Nephron (organoid): ENCODE measurements at regions not wholly inside any gene's neighbourhood (a gene's known extent, or its start where the extent isn't known, plus 50 kb on each side); places are given as distances from the start of the nearest gene placed in this dataset.

Experiments
- H3K27ac Mint-ChIP-seq, 3 experiments: 2 replicates each; pipeline ENCODE4 v1.8.0; 2020; ENCODE audit warnings: mixed read lengths in 3 of 3, mild to moderate bottlenecking in 2 of 3, moderate library complexity in 1 of 3
- H3K27me3 Mint-ChIP-seq: 2 replicates; pipeline ENCODE4 v1.8.0; 2021; ENCODE audit warnings: low read depth, mild to moderate bottlenecking, moderate library complexity, mixed read lengths
- H3K36me3 Mint-ChIP-seq: 2 replicates; pipeline ENCODE4 v1.8.0; 2020; ENCODE audit warnings: low read depth, mixed read lengths
- H3K4me1 Mint-ChIP-seq: 2 replicates; pipeline ENCODE4 v1.8.0; 2020; ENCODE audit warnings: mixed read lengths
- H3K4me3 Mint-ChIP-seq, 3 experiments: 2 replicates each; pipeline ENCODE4 v1.8.0; 2020; ENCODE audit warnings: mild to moderate bottlenecking in 3 of 3, mixed read lengths in 3 of 3, moderate library complexity in 2 of 3
- H3K9me3 Mint-ChIP-seq: 2 replicates; pipeline ENCODE4 v1.8.0; 2020; ENCODE audit warnings: mixed read lengths
- TF ChIP-seq, protein P1 (sequence below), 3 experiments: fragments of 200-600 bp; sonication (generic); IDR thresholded peaks; one replicate each; pipeline ENCODE4 v1.5.0; 2021; ENCODE audit warnings: antibody characterized with exemption in 3 of 3; ENCODE audit not compliant: unreplicated experiment in 3 of 3

GRCh38 chrX:79268788-79269187 lies 98.3 kb downstream of the ITM2A start:
- no peak overlapping the region for H3K4me3 Mint-ChIP-seq
- H3K9me3 Mint-ChIP-seq = peaks cover 3% of the 10 kb centered on the region
- peak overlapping the region in 1 of 3 experiments; percentile 11 for H3K27ac Mint-ChIP-seq
- TF ChIP-seq, protein P1, sequence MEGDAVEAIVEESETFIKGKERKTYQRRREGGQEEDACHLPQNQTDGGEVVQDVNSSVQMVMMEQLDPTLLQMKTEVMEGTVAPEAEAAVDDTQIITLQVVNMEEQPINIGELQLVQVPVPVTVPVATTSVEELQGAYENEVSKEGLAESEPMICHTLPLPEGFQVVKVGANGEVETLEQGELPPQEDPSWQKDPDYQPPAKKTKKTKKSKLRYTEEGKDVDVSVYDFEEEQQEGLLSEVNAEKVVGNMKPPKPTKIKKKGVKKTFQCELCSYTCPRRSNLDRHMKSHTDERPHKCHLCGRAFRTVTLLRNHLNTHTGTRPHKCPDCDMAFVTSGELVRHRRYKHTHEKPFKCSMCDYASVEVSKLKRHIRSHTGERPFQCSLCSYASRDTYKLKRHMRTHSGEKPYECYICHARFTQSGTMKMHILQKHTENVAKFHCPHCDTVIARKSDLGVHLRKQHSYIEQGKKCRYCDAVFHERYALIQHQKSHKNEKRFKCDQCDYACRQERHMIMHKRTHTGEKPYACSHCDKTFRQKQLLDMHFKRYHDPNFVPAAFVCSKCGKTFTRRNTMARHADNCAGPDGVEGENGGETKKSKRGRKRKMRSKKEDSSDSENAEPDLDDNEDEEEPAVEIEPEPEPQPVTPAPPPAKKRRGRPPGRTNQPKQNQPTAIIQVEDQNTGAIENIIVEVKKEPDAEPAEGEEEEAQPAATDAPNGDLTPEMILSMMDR (IDR thresholded peaks at IDR 0.05; ENCODE audit: unreplicated experiment in 3 of 3) = no peak
- H3K4me1 Mint-ChIP-seq = no peaks in the 10 kb centered on the region
- H3K36me3 Mint-ChIP-seq = no peaks in the 10 kb centered on the region
- no peaks in the 10 kb centered on the region for H3K27me3 Mint-ChIP-seq

- Mint-ChIP-seq H3K27ac (peak overlapping the region in 1 of 3 experiments; percentile 11), H3K36me3 (no peaks in the 10 kb centered on the region), H3K4me1 (peaks cover 5% of the 10 kb centered on the region), H3K4me3 (no peak overlapping the region), H3K27me3 (no peaks in the 10 kb centered on the region), H3K9me3 (peaks cover 3% of the 10 kb centered on the region)
- TF ChIP-seq, protein P1 (IDR thresholded peaks at IDR 0.05; ENCODE audit: unreplicated experiment in 3 of 3) = no peak
These were observed 100.4 kb downstream of the ITM2A start for GRCh38 chrX:79266702-79267101.

GRCh38 chrX:79263550-79263949 lies 103.6 kb downstream of the ITM2A start:
- peaks cover 10% of the 10 kb centered on the region for H3K4me1 Mint-ChIP-seq
- no peak overlapping the region for H3K27ac Mint-ChIP-seq
- H3K36me3 Mint-ChIP-seq = no peaks in the 10 kb centered on the region
- TF ChIP-seq, protein P1 (IDR thresholded peaks at IDR 0.05; ENCODE audit: unreplicated experiment in 3 of 3) = no peak
- peaks cover 3% of the 10 kb centered on the region for H3K9me3 Mint-ChIP-seq
- no peak overlapping the region for H3K4me3 Mint-ChIP-seq
- H3K27me3 Mint-ChIP-seq = no peaks in the 10 kb centered on the region

- H3K4me1 Mint-ChIP-seq = peaks cover 10% of the 10 kb centered on the region
- H3K4me3 Mint-ChIP-seq = no peak overlapping the region
- no peaks in the 10 kb centered on the region for H3K27me3 Mint-ChIP-seq
- TF ChIP-seq, protein P1 (IDR thresholded peaks at IDR 0.05; ENCODE audit: unreplicated experiment in 3 of 3) = no peak
- H3K27ac Mint-ChIP-seq = peak overlapping the region; percentile 18 to 68 (median 48)
- H3K9me3 Mint-ChIP-seq = peaks cover 9% of the 10 kb centered on the region
- no peaks in the 10 kb centered on the region for H3K36me3 Mint-ChIP-seq
These were observed 108.0 kb downstream of the ITM2A start for GRCh38 chrX:79259073-79259689.

GRCh38 chrX:79243691-79244090 lies 99.2 kb downstream of the GPR174 start:
- Mint-ChIP-seq H3K4me3 (no peak overlapping the region), H3K27me3 (no peaks in the 10 kb centered on the region), H3K36me3 (no peaks in the 10 kb centered on the region), H3K27ac (no peak overlapping the region), H3K4me1 (no peaks in the 10 kb centered on the region), H3K9me3 (peaks cover 8% of the 10 kb centered on the region)
- TF ChIP-seq, protein P1 (IDR thresholded peaks at IDR 0.05; ENCODE audit: unreplicated experiment in 3 of 3) = no peak

- Mint-ChIP-seq H3K4me1 (no peaks in the 10 kb centered on the region), H3K9me3 (peaks cover 18% of the 10 kb centered on the region), H3K27ac (no peak overlapping the region), H3K36me3 (no peaks in the 10 kb centered on the region), H3K4me3 (no peak overlapping the region), H3K27me3 (no peaks in the 10 kb centered on the region)
- TF ChIP-seq, protein P1 (IDR thresholded peaks at IDR 0.05; ENCODE audit: unreplicated experiment in 3 of 3) = no peak
These were observed 91.4 kb downstream of the GPR174 start for GRCh38 chrX:79235899-79236298.
